SH-SY5Y (cell line): ENCODE measurements at regions not wholly inside any gene's neighbourhood (a gene's known extent, or its start where the extent isn't known, plus 50 kb on each side); places are given as distances from the start of the nearest gene placed in this dataset.

Experiments
- GATA2 ChIP-seq: IDR thresholded peaks from 2 replicates; pipeline ENCODE4 v1.6.1; 2011; ENCODE audit warnings: mild to moderate bottlenecking, low read depth, low read length
- GATA3 ChIP-seq: IDR thresholded peaks from 2 replicates; pipeline ENCODE4 v1.6.1; 2011; ENCODE audit warnings: low read depth, mild to moderate bottlenecking, low read length, moderate library complexity

DNA sequence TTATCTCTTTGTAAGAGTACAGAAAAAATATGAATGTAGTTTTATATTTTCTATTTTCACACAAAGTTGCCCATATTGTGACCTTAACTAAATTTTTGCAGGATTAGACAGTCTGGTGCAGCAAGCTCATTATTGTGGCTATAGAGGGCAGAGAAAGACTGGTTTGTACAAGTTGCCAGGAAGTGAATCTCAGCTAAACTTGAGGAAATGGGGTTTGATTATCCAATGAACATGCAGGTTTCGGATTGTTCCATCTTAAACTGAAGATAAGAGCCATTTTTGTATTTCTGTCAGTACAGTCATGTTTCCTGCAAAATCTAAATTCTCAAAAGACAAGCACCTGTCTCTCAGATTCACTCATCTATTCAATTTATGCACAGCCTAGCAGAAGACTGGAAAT, 390.9 kb downstream of the MMUT start:
- TF ChIP-seq GATA3, result no peak
- no peak for TF ChIP-seq GATA2
